ENCODE measurements at regions not wholly inside any gene's neighbourhood (a gene's known extent, or its start where the extent isn't known, plus 50 kb on each side); places are given as distances from the start of the nearest gene placed in this dataset.

DNA sequence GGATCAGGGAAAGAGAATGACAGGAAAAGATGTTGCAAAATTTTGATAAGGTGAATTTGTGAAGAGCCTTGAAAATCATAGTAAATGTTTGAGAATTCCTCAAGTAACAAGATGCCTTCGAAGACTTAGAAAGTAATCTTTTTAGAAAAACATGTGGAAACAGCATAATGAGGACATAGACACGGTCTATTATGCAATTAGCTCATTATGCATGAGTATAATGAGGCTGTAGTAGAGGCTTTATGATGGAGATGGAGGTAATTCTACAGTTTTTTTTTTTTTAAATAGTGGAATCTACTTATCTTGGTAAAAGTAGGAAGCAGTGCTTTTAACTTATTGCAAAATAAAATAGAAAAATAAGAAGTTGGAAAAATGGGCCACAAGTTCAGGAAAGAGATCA, 1329.1 kb upstream of the SPRY2 start:
- H3K4me1 ChIP-seq (ENCODE audit: control insufficient read depth in 3 of 3, insufficient read depth in 3 of 3, low read length in 3 of 3): no peaks in the 10 kb centered on the region
- no peak overlapping the region for H3K9ac ChIP-seq (ENCODE audit: low read depth in 1 of 3, low read length in 3 of 3)
- no peaks in the 10 kb centered on the region for H3K9me3 ChIP-seq (ENCODE audit: control insufficient read depth in 3 of 3, low read length in 3 of 3)
- no peaks in the 10 kb centered on the region for H3K36me3 ChIP-seq (ENCODE audit: control insufficient read depth in 3 of 3, insufficient read depth in 3 of 3, low read length in 3 of 3)
- H3K27ac ChIP-seq (ENCODE audit: low read depth, low read length): no peak overlapping the region
- H3K27me3 ChIP-seq (ENCODE audit: control insufficient read depth in 3 of 3, insufficient read depth in 3 of 3, low read length in 3 of 3): no peaks in the 10 kb centered on the region
- no peak overlapping the region for H3K4me3 ChIP-seq (ENCODE audit: low read length in 3 of 3)

DNA sequence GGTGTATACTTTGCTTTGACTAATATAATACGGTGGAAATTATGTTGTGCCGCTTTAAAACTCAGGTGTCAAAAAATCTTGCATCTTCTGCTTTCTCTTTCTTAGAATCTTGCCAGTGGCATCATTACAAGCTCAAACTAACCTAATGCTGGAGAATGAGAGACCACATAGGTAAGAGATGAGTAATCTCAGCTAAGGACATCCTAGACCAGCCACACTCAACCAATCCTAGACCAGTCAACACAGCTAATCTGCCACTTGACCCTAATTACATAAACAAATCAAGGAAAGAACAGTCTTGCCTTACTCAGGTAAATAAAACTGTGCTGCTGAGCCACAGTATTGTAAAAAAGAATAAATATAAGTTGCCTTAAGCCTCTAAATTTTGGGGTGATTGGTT, 1323.9 kb upstream of the SPRY2 start:
- Histone ChIP-seq H3K4me1 (ENCODE audit: control insufficient read depth in 3 of 3, insufficient read depth in 3 of 3, low read length in 3 of 3) (no peaks in the 10 kb centered on the region), H3K27me3 (ENCODE audit: control insufficient read depth in 3 of 3, insufficient read depth in 3 of 3, low read length in 3 of 3) (no peaks in the 10 kb centered on the region), H3K36me3 (ENCODE audit: control insufficient read depth in 3 of 3, insufficient read depth in 3 of 3, low read length in 3 of 3) (no peaks in the 10 kb centered on the region), H3K9ac (ENCODE audit: low read depth in 1 of 3, low read length in 3 of 3) (no peak overlapping the region), H3K9me3 (ENCODE audit: control insufficient read depth in 3 of 3, low read length in 3 of 3) (no peaks in the 10 kb centered on the region), H3K4me3 (ENCODE audit: low read length in 3 of 3) (no peak overlapping the region), H3K27ac (ENCODE audit: low read depth, low read length) (no peak overlapping the region)

DNA sequence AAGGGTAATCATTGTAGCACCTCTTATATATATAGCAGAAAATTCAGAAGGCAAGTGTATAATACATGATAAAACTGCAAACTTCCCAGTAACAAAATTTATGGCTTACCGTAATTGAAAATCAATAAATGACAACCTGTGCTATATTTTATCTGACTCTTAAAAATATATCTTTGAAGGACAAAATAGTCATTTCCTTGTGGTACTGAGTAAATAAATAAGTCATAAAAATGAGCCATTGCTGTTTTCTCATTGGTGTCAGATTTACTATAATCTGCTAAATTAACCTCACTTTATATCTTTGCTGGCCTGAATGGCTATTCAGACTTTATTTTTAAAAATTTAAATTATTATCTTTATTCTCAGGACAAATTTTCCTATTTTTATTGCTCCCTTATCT, 1319.1 kb upstream of the SPRY2 start:
- H3K27me3 ChIP-seq (ENCODE audit: control insufficient read depth in 3 of 3, insufficient read depth in 3 of 3, low read length in 3 of 3): no peaks in the 10 kb centered on the region
- no peak overlapping the region for H3K4me3 ChIP-seq (ENCODE audit: low read length in 3 of 3)
- H3K9me3 ChIP-seq (ENCODE audit: control insufficient read depth in 3 of 3, low read length in 3 of 3): peaks cover 0 to 3% (median 0%) of the 10 kb centered on the region in 3 donors
- H3K9ac ChIP-seq (ENCODE audit: low read depth in 1 of 3, low read length in 3 of 3): no peak overlapping the region
- no peaks in the 10 kb centered on the region for H3K36me3 ChIP-seq (ENCODE audit: control insufficient read depth in 3 of 3, insufficient read depth in 3 of 3, low read length in 3 of 3)
- no peaks in the 10 kb centered on the region for H3K4me1 ChIP-seq (ENCODE audit: control insufficient read depth in 3 of 3, insufficient read depth in 3 of 3, low read length in 3 of 3)
- no peak overlapping the region for H3K27ac ChIP-seq (ENCODE audit: low read depth, low read length)

DNA sequence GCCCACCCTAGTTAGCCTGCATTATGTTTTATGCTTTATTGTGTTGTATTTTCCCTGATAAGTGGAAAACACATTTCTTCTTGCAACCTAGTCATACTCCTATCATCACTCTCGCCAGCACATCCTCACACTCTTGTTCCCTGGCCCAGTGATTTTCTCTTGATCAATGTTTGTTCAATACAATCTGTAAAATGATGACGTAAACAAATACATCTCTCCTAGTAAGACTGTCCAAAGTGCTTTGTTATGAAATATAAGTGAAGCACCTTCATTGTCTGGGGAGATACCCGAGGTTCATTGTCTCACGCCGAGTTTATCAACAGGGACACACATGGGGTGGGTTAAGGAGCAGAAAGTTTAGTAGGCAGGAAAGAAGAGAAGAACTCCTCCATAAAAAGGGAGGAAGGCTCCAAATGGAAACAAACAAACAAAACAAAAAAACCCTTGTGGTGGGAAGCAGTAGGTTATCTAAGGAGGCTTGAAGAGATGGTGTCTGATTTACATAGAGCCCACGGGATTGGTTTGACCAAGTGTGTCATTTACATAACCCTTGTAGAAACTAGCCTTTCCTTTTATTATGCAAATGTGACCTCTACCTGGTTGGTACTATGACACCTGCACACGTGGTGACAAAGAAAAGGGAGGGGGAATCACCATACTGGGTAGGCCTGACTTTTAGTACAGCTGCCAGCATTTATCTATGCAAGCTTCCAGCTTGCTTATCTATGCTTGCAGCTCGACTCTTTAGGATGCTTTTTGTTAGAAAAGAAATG, 1317.9 kb upstream of the SPRY2 start:
- Histone ChIP-seq H3K9ac (ENCODE audit: low read depth in 1 of 3, low read length in 3 of 3) (no peak overlapping the region), H3K36me3 (ENCODE audit: control insufficient read depth in 3 of 3, insufficient read depth in 3 of 3, low read length in 3 of 3) (no peaks in the 10 kb centered on the region), H3K4me1 (ENCODE audit: control insufficient read depth in 3 of 3, insufficient read depth in 3 of 3, low read length in 3 of 3) (no peaks in the 10 kb centered on the region), H3K9me3 (ENCODE audit: control insufficient read depth in 3 of 3, low read length in 3 of 3) (peaks cover 0 to 3% (median 0%) of the 10 kb centered on the region in 3 donors), H3K27me3 (ENCODE audit: control insufficient read depth in 3 of 3, insufficient read depth in 3 of 3, low read length in 3 of 3) (no peaks in the 10 kb centered on the region), H3K4me3 (ENCODE audit: low read length in 3 of 3) (no peak overlapping the region), H3K27ac (ENCODE audit: low read depth, low read length) (no peak overlapping the region)

DNA sequence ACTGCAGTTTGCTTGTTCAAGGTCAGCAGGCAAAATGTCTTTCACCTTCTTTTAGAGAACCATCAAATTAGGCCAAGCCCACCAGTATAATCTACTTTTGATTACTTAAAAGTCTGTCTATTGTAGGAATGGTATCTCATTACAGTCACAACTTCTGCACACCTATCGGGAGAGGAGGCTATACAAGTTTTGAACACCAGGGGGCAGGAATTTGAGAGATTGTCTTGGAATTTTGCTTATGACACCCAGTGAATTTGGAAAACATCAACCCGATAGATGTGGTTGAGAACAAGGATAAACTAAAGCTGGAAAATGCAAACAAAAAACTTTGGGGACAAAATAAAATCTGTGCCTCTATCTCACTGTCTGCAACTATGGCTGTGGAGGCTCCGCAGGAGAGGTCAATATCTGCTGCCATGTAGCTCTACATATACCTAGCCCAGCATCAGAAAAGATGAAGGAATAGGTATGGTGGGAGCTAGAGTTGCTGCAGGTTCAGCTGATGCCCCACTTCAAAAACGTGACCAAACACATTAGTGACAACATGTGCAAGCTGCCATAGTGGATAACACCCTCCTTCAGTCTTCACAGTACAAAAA, 1299.2 kb upstream of the SPRY2 start:
- Histone ChIP-seq H3K27me3 (ENCODE audit: control insufficient read depth in 3 of 3, insufficient read depth in 3 of 3, low read length in 3 of 3) (no peaks in the 10 kb centered on the region), H3K9ac (ENCODE audit: low read depth in 1 of 3, low read length in 3 of 3) (no peak overlapping the region), H3K27ac (ENCODE audit: low read depth, low read length) (no peak overlapping the region), H3K4me3 (ENCODE audit: low read length in 3 of 3) (no peak overlapping the region), H3K9me3 (ENCODE audit: control insufficient read depth in 3 of 3, low read length in 3 of 3) (no peaks in the 10 kb centered on the region), H3K4me1 (ENCODE audit: control insufficient read depth in 3 of 3, insufficient read depth in 3 of 3, low read length in 3 of 3) (no peaks in the 10 kb centered on the region), H3K36me3 (ENCODE audit: control insufficient read depth in 3 of 3, insufficient read depth in 3 of 3, low read length in 3 of 3) (no peaks in the 10 kb centered on the region)

DNA sequence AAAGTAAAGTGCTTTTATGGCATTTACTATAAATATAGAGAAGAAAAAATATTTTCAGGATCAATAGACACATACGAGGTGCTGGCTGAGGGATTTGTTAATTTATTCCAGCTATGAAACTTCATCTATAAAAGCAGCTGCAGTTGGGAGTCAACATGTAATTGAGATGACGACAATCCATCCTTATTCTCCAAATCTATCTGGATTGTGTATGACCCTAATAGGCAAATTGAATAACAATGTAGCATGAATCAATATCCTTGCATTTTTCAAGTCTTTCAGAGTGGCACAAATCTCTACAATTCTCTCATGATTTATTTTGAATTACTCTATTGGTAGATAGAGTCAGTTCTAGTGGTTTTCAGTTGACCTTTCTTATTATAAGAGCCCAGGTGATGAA, 1296.5 kb upstream of the SPRY2 start:
- Histone ChIP-seq H3K36me3 (ENCODE audit: control insufficient read depth in 3 of 3, insufficient read depth in 3 of 3, low read length in 3 of 3) (no peaks in the 10 kb centered on the region), H3K27ac (ENCODE audit: low read depth, low read length) (no peak overlapping the region), H3K9me3 (ENCODE audit: control insufficient read depth in 3 of 3, low read length in 3 of 3) (no peaks in the 10 kb centered on the region), H3K4me1 (ENCODE audit: control insufficient read depth in 3 of 3, insufficient read depth in 3 of 3, low read length in 3 of 3) (no peaks in the 10 kb centered on the region), H3K9ac (ENCODE audit: low read depth in 1 of 3, low read length in 3 of 3) (no peak overlapping the region), H3K4me3 (ENCODE audit: low read length in 3 of 3) (no peak overlapping the region), H3K27me3 (ENCODE audit: control insufficient read depth in 3 of 3, insufficient read depth in 3 of 3, low read length in 3 of 3) (no peaks in the 10 kb centered on the region)

DNA sequence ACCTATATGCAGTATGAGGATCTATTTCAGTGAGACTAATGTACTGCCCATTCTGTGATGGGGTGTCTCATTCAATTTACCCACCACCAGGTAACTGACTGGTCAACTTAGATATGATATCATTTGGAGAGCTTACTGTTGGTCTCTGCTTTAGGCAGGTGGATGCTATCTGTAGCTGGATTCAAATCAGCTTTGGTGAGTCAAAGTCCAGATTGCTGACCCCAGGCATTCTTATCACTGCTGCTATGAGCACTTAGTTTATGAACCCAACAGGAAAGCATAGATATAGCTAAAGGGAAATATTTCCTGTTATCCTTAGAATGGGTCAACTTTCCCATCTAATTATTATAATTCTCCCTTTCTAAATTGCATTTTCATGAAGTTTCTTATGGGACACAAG, 1295.2 kb upstream of the SPRY2 start:
- H3K9ac ChIP-seq (ENCODE audit: low read depth in 1 of 3, low read length in 3 of 3): no peak overlapping the region
- H3K9me3 ChIP-seq (ENCODE audit: control insufficient read depth in 3 of 3, low read length in 3 of 3): no peaks in the 10 kb centered on the region
- H3K4me1 ChIP-seq (ENCODE audit: control insufficient read depth in 3 of 3, insufficient read depth in 3 of 3, low read length in 3 of 3): no peaks in the 10 kb centered on the region

DNA sequence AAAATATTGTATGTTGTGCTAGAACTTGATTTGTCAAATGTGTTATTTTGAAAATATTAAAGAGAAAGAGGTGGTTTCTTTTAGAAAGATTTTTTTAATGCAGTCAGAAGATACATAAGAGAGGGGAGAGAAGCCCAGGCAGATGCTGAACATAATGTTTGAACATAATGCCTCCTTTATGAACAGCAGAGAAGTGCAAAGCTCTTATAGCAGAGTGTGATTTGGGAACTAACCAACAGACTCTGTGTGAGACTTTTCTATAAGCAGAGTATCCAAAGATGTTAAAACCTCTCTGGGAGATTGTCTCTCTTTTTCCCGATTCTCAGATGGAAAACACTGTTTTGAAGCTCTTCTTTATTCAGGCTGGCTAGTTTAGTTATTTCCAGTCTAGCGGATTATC, 1274.1 kb upstream of the SPRY2 start:
- Histone ChIP-seq H3K9me3 (ENCODE audit: control insufficient read depth in 3 of 3, low read length in 3 of 3) (no peaks in the 10 kb centered on the region), H3K9ac (ENCODE audit: low read depth in 1 of 3, low read length in 3 of 3) (no peak overlapping the region), H3K27ac (ENCODE audit: low read depth, low read length) (no peak overlapping the region), H3K27me3 (ENCODE audit: control insufficient read depth in 3 of 3, insufficient read depth in 3 of 3, low read length in 3 of 3) (no peaks in the 10 kb centered on the region), H3K36me3 (ENCODE audit: control insufficient read depth in 3 of 3, insufficient read depth in 3 of 3, low read length in 3 of 3) (no peaks in the 10 kb centered on the region), H3K4me1 (ENCODE audit: control insufficient read depth in 3 of 3, insufficient read depth in 3 of 3, low read length in 3 of 3) (no peaks in the 10 kb centered on the region), H3K4me3 (ENCODE audit: low read length in 3 of 3) (no peak overlapping the region)

More for the DNA sequence above, 1295.2 kb upstream of the SPRY2 start:
- H3K4me3 ChIP-seq (ENCODE audit: low read length in 3 of 3): no peak overlapping the region
- no peaks in the 10 kb centered on the region for H3K27me3 ChIP-seq (ENCODE audit: control insufficient read depth in 3 of 3, insufficient read depth in 3 of 3, low read length in 3 of 3)
- no peaks in the 10 kb centered on the region for H3K36me3 ChIP-seq (ENCODE audit: control insufficient read depth in 3 of 3, insufficient read depth in 3 of 3, low read length in 3 of 3)
- H3K27ac ChIP-seq (ENCODE audit: low read depth, low read length): no peak overlapping the region

DNA sequence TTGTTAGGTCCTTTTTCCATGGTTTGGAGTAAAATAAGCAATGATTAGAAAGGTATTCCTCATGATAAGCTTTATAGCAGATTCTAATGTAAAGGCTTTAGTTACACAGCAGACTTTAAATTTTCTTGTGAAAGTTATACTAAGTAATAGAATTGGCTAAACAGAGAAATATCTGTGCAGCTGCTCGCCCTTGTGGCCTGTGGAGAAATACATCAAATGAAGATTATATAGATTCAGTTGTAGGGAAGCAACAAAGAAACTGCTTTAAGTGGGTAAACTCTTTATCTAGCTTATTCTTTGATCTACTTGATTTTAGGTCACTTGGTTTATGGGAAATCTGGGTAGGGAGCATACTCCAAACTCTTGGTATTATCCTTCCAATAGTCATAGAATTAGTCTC, 1269.7 kb upstream of the SPRY2 start:
- no peak overlapping the region for H3K27ac ChIP-seq (ENCODE audit: low read depth, low read length)
- no peaks in the 10 kb centered on the region for H3K36me3 ChIP-seq (ENCODE audit: control insufficient read depth in 3 of 3, insufficient read depth in 3 of 3, low read length in 3 of 3)
- no peaks in the 10 kb centered on the region for H3K4me1 ChIP-seq (ENCODE audit: control insufficient read depth in 3 of 3, insufficient read depth in 3 of 3, low read length in 3 of 3)

DNA sequence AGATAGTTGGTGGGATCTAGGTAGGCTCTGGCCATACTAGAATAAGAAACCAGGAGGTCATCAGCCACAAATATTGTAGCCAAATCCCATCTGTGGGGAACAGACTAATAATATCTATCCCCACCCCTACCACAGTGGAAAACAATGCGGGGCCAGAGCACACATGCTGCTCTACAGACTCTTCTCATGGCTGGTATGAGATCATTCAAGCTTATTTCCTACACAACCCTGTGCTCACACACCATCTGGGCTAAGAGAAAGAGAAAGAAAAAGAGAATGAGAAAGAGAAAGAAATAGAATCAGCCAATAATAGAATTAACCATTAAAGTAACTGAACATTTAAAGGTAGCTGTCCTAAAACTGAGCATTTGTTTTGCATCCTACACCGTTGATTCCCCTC, 1268.4 kb upstream of the SPRY2 start:
- Histone ChIP-seq H3K27me3 (ENCODE audit: control insufficient read depth in 3 of 3, insufficient read depth in 3 of 3, low read length in 3 of 3) (no peaks in the 10 kb centered on the region), H3K4me1 (ENCODE audit: control insufficient read depth in 3 of 3, insufficient read depth in 3 of 3, low read length in 3 of 3) (no peaks in the 10 kb centered on the region), H3K4me3 (ENCODE audit: low read length in 3 of 3) (no peak overlapping the region), H3K27ac (ENCODE audit: low read depth, low read length) (no peak overlapping the region), H3K36me3 (ENCODE audit: control insufficient read depth in 3 of 3, insufficient read depth in 3 of 3, low read length in 3 of 3) (no peaks in the 10 kb centered on the region), H3K9ac (ENCODE audit: low read depth in 1 of 3, low read length in 3 of 3) (no peak overlapping the region), H3K9me3 (ENCODE audit: control insufficient read depth in 3 of 3, low read length in 3 of 3) (no peaks in the 10 kb centered on the region)

More for the DNA sequence above, 1269.7 kb upstream of the SPRY2 start:
- H3K4me3 ChIP-seq (ENCODE audit: low read length in 3 of 3): no peak overlapping the region
- no peaks in the 10 kb centered on the region for H3K9me3 ChIP-seq (ENCODE audit: control insufficient read depth in 3 of 3, low read length in 3 of 3)
- H3K27me3 ChIP-seq (ENCODE audit: control insufficient read depth in 3 of 3, insufficient read depth in 3 of 3, low read length in 3 of 3): no peaks in the 10 kb centered on the region
- H3K9ac ChIP-seq (ENCODE audit: low read depth in 1 of 3, low read length in 3 of 3): no peak overlapping the region
